Activated CD8-positive, alpha-beta T cell treated with anti-CD3 and anti-CD28 coated beads, Interleukin-2, amount 10 ng/mL, durations not matched to agents 7 days and 5 days (primary cell): ENCODE measurements at regions not wholly inside any gene's neighbourhood (a gene's known extent, or its start where the extent isn't known, plus 50 kb on each side); places are given as distances from the start of the nearest gene placed in this dataset.

Experiments
- ATAC-seq: fragments of 150-1000 bp; cut with Tn5 transposase; one replicate; pipeline ENCODE4 v1.10.0; 2021; ENCODE audit warnings: moderate library complexity
- CTCF ChIA-PET: fragments of 350-600 bp; sonication (Branson Sonifier 250); formaldehyde crosslinking; loops from one replicate; lab custom pipeline; 2021; ENCODE audit warnings: antibody characterized with exemption; lab: Charles Lee
- POLR2A ChIA-PET: fragments of 350-600 bp; sonication (Branson Sonifier 250); formaldehyde crosslinking; loops from one replicate; lab custom pipeline; 2021; ENCODE audit warnings: antibody characterized with exemption; lab: Charles Lee
- DNase-seq: peaks from one replicate; pipeline ENCODE4 v3.0.0-alpha.2; 2020
- H3K27ac Mint-ChIP-seq: one replicate; pipeline ENCODE4 v1.8.0; 2021; ENCODE audit warnings: mild to moderate bottlenecking, mixed read lengths
- H3K27me3 Mint-ChIP-seq: one replicate; pipeline ENCODE4 v1.8.0; 2021; ENCODE audit warnings: low read depth, mixed read lengths
- H3K36me3 Mint-ChIP-seq: one replicate; pipeline ENCODE4 v1.8.0; 2021; ENCODE audit warnings: low read depth, mixed read lengths
- H3K4me1 Mint-ChIP-seq: one replicate; pipeline ENCODE4 v1.8.0; 2021; ENCODE audit warnings: low read depth, mixed read lengths
- H3K4me3 Mint-ChIP-seq: one replicate; pipeline ENCODE4 v1.8.0; 2021; ENCODE audit warnings: mild to moderate bottlenecking, mixed read lengths
- H3K9me3 Mint-ChIP-seq: one replicate; pipeline ENCODE4 v1.8.0; 2022; ENCODE audit warnings: mixed read lengths; ENCODE audit not compliant: insufficient read depth

DNA sequence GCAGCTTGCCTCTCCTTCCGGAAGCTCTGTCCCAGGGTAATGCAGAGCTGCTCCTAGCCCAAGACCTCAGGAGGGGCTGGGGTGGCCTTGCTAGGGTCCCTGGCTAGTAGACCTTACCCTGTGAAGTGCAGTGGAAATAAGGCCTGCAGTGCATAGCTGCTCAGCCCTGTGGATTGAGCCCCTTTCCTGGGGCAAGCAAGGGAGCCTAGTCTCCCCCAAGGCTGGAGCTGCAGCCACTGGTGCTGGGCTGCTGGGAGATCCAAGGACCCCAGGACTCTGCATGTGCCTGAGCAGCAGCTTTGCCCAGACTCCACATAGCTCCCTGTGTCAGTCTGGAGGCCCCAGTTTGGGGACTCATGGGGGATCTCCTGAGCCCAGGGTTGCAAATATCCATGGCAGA is 57.9 kb downstream of the FANCF start:
- Mint-ChIP-seq H3K36me3 (no peaks in the 10 kb centered on the region), H3K27ac (no peak overlapping the region), H3K27me3 (no peaks in the 10 kb centered on the region), H3K9me3 (no peaks in the 10 kb centered on the region), H3K4me1 (no peaks in the 10 kb centered on the region), H3K4me3 (no peak overlapping the region)
- no peak for ATAC-seq
- no peak for DNase-seq
- ChIA-PET POLR2A (no interaction called here), CTCF (no interaction called here)

DNA sequence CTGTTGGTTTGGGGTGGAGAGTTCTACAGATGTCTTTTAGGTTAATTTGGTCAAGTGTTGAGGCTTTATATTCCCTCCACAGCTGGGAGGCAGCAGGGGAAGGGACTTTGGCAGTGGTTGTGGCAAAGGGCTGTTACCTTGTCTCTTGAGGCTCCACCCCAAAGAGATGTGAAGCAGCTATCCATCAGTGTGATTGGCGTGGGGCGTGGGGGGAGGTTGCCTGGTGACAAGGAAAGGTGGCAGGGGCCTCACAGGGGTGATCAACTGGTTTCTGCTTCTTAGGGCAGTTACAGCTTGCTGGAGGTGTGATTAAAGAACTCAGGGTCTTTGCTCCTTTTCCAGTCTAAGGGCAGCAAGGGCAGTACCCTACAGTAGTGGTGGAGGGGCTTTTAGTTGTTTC is 59.3 kb downstream of the FANCF start:
- no peak for DNase-seq
- H3K27ac Mint-ChIP-seq = no peak overlapping the region
- H3K4me3 Mint-ChIP-seq = no peak overlapping the region
- ATAC-seq = no peak
- POLR2A ChIA-PET = no interaction called here
- CTCF ChIA-PET = no interaction called here
- no peaks in the 10 kb centered on the region for H3K9me3 Mint-ChIP-seq
- H3K36me3 Mint-ChIP-seq = no peaks in the 10 kb centered on the region
- H3K27me3 Mint-ChIP-seq = no peaks in the 10 kb centered on the region
- H3K4me1 Mint-ChIP-seq = no peaks in the 10 kb centered on the region

DNA sequence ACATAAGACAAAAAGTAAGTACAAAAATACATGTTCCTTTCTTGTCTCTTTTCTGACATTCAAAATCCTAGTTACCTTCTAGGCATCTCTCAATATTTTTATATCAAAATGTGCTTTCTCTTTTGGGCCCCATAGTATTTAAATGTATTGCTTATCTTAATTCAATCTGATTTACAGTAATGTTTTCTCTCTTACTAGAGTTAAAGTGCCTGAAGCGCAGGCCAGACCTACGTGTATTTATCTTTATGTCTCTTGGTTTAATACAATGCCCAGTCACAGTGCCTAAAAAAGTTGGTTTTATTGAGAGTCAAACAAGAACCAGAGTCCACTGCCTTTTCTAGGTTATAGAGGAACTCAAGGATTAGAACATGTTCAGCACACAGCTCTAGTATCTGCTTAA is 64.3 kb downstream of the FANCF start:
- Mint-ChIP-seq H3K36me3 (no peaks in the 10 kb centered on the region), H3K4me1 (no peaks in the 10 kb centered on the region), H3K27me3 (no peaks in the 10 kb centered on the region), H3K9me3 (no peaks in the 10 kb centered on the region), H3K4me3 (no peak overlapping the region), H3K27ac (no peak overlapping the region)
- POLR2A ChIA-PET = no interaction called here
- ATAC-seq = no peak
- no peak for DNase-seq
- CTCF ChIA-PET = no interaction called here

DNA sequence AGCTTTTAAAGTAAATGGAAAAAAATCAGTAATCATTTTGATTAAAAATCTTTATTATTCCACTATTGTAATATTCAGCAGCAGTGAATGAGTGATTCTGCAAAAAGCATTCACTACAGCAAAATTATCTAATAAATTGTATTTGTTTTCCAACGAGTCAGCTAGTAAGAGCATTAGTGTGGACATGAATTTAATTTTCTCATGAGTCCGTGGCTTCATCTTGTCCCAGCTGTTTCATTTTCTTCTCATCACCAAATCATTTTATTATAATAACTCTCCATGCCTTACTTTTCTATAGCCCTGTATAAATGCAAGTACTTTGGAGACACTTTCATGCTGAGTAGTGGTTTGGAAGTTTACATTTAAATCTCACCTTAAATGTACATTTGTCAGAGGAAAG is 66.2 kb downstream of the FANCF start:
- ChIA-PET POLR2A (no interaction called here), CTCF (interaction anchor here (1.4 kb wide), 1 partner anchor 22 kb away, joined by 3 read pairs; no protein-coding TSS in a partner anchor)
- Mint-ChIP-seq H3K9me3 (no peaks in the 10 kb centered on the region), H3K36me3 (no peaks in the 10 kb centered on the region), H3K4me1 (no peaks in the 10 kb centered on the region), H3K27me3 (no peaks in the 10 kb centered on the region), H3K4me3 (no peak overlapping the region), H3K27ac (no peak overlapping the region)
- DNase-seq = no peak
- ATAC-seq = no peak

DNA sequence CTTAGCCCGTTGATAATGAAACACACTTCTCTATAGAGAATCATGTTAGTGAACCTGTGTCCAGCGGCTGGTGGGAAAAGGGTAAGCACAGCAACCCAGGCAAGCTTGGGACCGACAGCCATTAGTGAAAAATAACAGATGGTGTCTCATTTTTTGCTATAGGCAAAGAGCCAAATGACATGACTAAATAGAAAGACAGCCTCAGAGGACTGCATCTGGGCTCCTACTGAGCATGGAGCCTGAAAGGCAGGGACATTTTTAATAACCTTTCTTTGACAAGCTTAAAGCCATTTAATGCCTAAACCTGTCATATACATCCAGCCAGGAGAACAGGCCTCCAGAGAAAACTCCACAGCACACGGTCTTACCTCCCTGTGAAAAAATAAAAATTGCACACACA is 67.0 kb downstream of the FANCF start:
- DNase-seq = no peak
- Mint-ChIP-seq H3K4me3 (no peak overlapping the region), H3K9me3 (no peaks in the 10 kb centered on the region), H3K4me1 (no peaks in the 10 kb centered on the region), H3K27ac (no peak overlapping the region), H3K36me3 (no peaks in the 10 kb centered on the region), H3K27me3 (no peaks in the 10 kb centered on the region)
- no peak for ATAC-seq
- ChIA-PET CTCF (no interaction called here), POLR2A (no interaction called here)

DNA sequence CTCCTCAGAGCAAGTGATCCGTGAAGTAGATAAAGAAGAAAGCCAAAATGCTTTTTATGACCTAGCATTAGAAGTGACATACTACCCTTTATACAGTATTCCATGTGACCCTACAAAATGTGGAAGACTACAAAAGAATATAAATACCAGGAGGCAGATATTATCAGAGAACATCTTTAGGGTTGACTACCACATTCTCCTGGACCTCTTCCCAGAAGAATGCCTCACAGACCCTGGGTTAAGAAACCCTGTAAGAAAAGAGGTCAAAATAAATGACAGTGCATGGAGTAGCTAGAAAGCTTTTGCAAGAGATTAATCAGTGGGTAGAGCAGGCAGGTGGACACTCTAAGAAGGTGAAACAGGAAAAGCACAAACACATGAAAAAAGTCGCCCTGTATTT is 69.2 kb downstream of the FANCF start:
- ATAC-seq = no peak
- no peaks in the 10 kb centered on the region for H3K36me3 Mint-ChIP-seq
- ChIA-PET POLR2A (no interaction called here), CTCF (no interaction called here)
- no peaks in the 10 kb centered on the region for H3K27me3 Mint-ChIP-seq
- no peak overlapping the region for H3K27ac Mint-ChIP-seq
- no peaks in the 10 kb centered on the region for H3K4me1 Mint-ChIP-seq
- H3K9me3 Mint-ChIP-seq = no peaks in the 10 kb centered on the region
- DNase-seq = no peak
- H3K4me3 Mint-ChIP-seq = no peak overlapping the region

DNA sequence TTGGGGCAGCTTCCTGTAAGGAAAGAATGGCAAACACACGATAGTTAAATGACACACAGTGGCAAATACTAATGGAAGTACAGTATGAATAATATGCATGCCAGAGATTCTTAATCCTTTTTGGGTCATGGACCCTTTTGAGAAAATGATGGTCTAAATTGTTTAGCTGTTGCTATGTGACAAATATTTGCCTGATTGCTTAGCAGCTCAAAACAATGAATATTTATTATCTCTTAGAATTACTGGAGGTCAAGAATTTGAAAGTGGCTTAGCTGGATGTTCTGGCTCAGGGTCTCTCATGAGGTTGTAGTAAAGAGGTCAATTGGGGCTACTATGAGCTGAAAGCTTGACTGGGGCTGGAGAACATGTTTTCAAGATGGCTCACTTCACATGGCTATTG is 69.7 kb downstream of the FANCF start:
- DNase-seq (no peak), ATAC-seq (no peak)
- Mint-ChIP-seq H3K9me3 (no peaks in the 10 kb centered on the region), H3K27me3 (no peaks in the 10 kb centered on the region), H3K36me3 (no peaks in the 10 kb centered on the region), H3K27ac (no peak overlapping the region), H3K4me1 (no peaks in the 10 kb centered on the region), H3K4me3 (no peak overlapping the region)
- POLR2A ChIA-PET = no interaction called here
- CTCF ChIA-PET = no interaction called here

DNA sequence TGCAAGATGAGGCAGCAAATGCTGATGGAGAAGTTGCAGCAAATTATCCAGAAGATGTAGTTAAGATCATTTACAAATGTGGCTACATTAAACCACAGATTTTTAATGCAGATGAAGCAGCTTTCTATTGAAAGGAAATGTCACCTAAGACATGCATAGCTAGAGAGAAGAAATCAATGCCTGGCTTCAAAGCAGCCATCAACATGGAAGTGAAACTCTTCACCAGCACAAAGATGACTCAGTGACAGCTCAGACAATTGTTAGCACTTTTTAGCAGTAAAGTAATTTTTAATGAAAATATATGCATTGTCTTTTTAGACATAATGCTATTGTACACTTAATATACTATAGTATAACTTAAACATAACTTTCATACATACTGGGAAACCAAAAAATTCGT is 71.4 kb downstream of the FANCF start:
- ChIA-PET CTCF (no interaction called here), POLR2A (no interaction called here)
- H3K27ac Mint-ChIP-seq = no peak overlapping the region
- no peaks in the 10 kb centered on the region for H3K4me1 Mint-ChIP-seq
- no peak overlapping the region for H3K4me3 Mint-ChIP-seq
- no peaks in the 10 kb centered on the region for H3K36me3 Mint-ChIP-seq
- no peak for ATAC-seq
- H3K9me3 Mint-ChIP-seq = no peaks in the 10 kb centered on the region
- no peak for DNase-seq
- no peaks in the 10 kb centered on the region for H3K27me3 Mint-ChIP-seq

DNA sequence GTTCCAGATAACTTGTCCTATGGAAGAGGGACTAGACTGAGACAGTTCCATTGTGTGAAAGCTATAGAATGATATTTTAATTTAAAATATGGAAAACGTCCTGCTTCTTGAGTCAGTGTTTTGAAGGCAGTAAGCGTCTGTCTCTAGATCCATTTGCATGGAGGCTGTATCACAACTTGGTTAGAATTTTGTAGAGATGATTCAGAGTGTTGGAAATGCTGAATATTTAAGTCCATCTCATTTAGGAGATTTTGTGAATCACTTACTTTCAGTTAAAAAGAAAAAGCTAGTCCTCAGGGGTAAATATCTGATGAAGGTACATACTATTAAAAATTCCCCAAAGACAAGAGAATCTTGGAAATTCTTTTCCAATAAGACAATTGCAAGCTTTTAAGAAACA is 72.7 kb downstream of the FANCF start:
- Mint-ChIP-seq H3K4me3 (no peak overlapping the region), H3K4me1 (no peaks in the 10 kb centered on the region), H3K27ac (no peak overlapping the region), H3K27me3 (no peaks in the 10 kb centered on the region), H3K9me3 (no peaks in the 10 kb centered on the region), H3K36me3 (no peaks in the 10 kb centered on the region)
- ChIA-PET POLR2A (no interaction called here), CTCF (no interaction called here)
- no peak for ATAC-seq
- no peak for DNase-seq

DNA sequence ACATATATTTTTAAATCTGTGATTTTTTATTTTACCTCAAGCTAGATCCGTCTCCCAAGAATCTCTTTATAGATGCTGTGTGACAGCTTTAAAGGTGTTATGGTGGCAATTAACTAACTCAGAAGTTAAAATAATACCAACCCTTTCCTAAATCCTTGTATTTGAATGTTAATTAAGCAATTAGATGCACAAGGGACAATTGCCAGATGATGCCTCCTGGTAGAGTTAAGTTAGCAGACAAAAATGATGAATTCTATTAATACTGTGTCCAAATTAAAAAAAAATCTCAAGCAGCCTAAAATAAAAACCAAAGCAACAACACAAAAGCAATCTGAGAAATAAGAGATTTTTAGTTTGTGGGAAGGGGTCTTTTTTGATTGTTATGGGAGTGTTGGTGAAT is 78.9 kb downstream of the FANCF start:
- Mint-ChIP-seq H3K9me3 (no peaks in the 10 kb centered on the region), H3K36me3 (no peaks in the 10 kb centered on the region), H3K4me3 (no peak overlapping the region), H3K27ac (no peak overlapping the region), H3K4me1 (no peaks in the 10 kb centered on the region), H3K27me3 (no peaks in the 10 kb centered on the region)
- POLR2A ChIA-PET = no interaction called here
- CTCF ChIA-PET = no interaction called here
- ATAC-seq = no peak
- no peak for DNase-seq

DNA sequence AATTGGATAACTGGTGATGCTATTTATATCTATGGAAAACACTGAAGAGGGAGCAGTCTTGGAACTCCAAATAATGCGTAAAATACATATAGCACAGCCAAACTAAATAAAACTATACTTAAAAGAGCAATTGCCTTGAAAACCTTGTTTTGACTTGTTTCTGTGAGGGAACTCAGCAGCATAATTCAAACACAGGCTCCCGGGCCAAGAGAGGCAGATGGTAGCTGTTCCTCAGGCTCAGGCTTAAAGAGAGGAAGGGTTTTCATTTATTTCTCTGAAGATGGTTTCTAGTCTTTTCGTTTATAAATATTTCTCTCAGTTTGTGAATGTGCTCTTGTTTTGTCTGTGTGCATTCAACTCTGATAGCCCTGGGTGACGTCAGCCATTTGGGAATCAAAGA is 82.4 kb downstream of the FANCF start:
- no peak overlapping the region for H3K4me3 Mint-ChIP-seq
- H3K36me3 Mint-ChIP-seq = no peaks in the 10 kb centered on the region
- H3K27ac Mint-ChIP-seq = no peak overlapping the region
- no peaks in the 10 kb centered on the region for H3K9me3 Mint-ChIP-seq
- H3K4me1 Mint-ChIP-seq = no peaks in the 10 kb centered on the region
- ATAC-seq = no peak
- no peak for DNase-seq
- H3K27me3 Mint-ChIP-seq = peaks cover 2% of the 10 kb centered on the region
- CTCF ChIA-PET = no interaction called here
- POLR2A ChIA-PET = no interaction called here

DNA sequence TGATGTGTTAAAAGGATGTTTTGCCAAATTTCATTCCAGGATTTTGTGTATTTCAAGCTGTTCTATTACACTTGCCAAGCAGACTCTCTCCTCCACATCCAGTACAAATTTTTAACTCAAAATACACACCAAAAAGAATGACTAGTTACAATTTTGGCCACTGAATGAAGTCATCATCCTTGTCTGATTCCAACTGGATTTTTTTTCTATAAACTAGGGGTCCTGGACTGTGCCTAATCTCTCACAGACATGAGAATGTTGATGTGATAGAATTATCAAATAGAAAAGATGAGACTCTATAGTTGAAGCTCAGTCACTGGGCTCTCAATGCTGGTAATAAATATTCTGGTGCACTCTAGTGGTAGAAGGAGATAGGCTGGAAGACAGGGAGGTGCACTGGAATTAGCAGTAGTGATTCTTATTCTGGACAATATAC is 85.8 kb downstream of the FANCF start:
- no peak overlapping the region for H3K4me3 Mint-ChIP-seq
- no peaks in the 10 kb centered on the region for H3K4me1 Mint-ChIP-seq
- ATAC-seq = no peak
- POLR2A ChIA-PET = no interaction called here
- DNase-seq = no peak
- H3K36me3 Mint-ChIP-seq = no peaks in the 10 kb centered on the region
- H3K27me3 Mint-ChIP-seq = peaks cover 2% of the 10 kb centered on the region
- H3K27ac Mint-ChIP-seq = no peak overlapping the region
- no peaks in the 10 kb centered on the region for H3K9me3 Mint-ChIP-seq
- CTCF ChIA-PET = no interaction called here

DNA sequence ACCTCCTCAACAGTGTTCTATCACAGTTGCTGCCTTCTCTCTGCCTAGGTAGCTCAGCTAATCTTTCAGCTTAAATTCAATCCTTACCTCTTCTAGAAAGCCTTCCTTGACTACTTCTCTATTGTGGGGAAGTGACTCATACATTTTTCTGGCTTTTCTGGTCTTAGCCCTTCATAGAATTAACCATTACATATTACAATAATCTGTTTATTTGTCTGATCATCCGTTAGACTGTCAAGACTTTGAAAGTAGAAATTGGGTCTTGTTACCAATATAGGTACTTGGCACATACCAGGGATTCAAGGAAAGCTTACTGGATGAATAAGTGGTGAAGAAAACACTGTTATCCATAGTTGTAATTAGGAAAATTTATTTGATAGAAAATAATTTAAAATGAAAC is 89.6 kb downstream of the FANCF start:
- no peak for ATAC-seq
- no peaks in the 10 kb centered on the region for H3K9me3 Mint-ChIP-seq
- DNase-seq = no peak
- H3K36me3 Mint-ChIP-seq = no peaks in the 10 kb centered on the region
- ChIA-PET POLR2A (no interaction called here), CTCF (no interaction called here)
- H3K4me3 Mint-ChIP-seq = no peak overlapping the region
- H3K27me3 Mint-ChIP-seq = peaks cover 2% of the 10 kb centered on the region
- H3K27ac Mint-ChIP-seq = no peak overlapping the region
- no peaks in the 10 kb centered on the region for H3K4me1 Mint-ChIP-seq
